ENCODE measurements at regions not wholly inside any gene's neighbourhood (a gene's known extent, or its start where the extent isn't known, plus 50 kb on each side); places are given as distances from the start of the nearest gene placed in this dataset.
"Not testable (repeated sequence)": the region's sequence is repeated elsewhere in the genome, so short reads cannot be mapped to it uniquely, and the experiment has no call there.

DNA sequence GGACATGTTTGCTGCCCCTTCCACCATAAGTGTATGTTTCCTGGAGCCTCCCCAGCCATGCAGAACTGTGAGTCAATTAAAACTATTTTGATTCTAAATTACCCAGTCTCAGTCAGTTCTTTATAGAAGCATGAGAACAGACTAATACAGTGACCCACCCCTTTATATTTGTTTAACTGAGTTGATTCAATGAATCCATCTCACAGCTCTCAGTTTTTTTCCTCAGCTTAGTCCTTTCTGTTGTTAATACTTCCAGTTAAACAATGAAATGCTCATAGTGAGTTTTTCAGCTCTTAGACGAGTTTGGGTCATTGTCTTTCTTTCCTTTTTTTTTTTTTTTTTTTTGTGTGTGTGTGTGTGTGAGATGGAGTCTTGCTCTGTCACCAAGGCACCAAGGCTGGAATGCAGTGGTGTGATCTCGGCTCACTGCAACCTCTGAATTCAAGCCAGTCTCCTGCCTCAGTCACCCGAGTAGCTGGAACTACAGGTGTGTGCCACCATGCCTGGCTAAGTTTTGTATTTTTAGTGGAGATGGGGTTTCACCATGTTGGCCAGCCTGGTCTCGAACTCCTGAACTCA lies 627.4 kb downstream of the SPATA31A7 start:
- DNase-seq = not testable (repeated sequence)

GRCh38 chr9:61853624-61854259 lies 663.9 kb downstream of the SPATA31A7 start:
- DNase-seq = peak; percentile 91

DNA sequence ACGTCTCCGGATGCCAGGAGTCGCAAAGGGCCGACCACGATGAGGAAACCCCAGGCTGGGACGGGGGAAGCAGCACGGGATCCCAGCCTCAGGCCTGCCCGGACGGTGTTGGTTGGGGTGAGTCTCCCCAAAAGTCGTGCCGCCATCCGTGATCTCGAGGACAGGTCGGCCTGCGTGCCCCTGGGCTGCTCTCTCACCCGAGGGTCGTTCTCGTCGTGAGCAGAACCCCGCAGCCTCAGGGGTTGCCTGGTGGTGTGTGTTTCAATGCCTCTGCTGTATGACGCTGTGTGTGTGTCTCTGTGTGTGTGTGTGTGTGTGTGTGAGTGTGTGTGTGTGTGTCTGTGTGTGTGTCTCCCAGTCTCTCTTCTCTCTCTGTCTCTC lies 664.4 kb downstream of the SPATA31A7 start:
- DNase-seq = peak; percentile 0

- not testable (repeated sequence) for DNase-seq
These were observed 666.4 kb downstream of the SPATA31A7 start for GRCh38 chr9:61856283-61856682.

GRCh38 chr9:61856858-61857453 lies 667.1 kb downstream of the SPATA31A7 start:
- DNase-seq = peak; percentile 4

DNA sequence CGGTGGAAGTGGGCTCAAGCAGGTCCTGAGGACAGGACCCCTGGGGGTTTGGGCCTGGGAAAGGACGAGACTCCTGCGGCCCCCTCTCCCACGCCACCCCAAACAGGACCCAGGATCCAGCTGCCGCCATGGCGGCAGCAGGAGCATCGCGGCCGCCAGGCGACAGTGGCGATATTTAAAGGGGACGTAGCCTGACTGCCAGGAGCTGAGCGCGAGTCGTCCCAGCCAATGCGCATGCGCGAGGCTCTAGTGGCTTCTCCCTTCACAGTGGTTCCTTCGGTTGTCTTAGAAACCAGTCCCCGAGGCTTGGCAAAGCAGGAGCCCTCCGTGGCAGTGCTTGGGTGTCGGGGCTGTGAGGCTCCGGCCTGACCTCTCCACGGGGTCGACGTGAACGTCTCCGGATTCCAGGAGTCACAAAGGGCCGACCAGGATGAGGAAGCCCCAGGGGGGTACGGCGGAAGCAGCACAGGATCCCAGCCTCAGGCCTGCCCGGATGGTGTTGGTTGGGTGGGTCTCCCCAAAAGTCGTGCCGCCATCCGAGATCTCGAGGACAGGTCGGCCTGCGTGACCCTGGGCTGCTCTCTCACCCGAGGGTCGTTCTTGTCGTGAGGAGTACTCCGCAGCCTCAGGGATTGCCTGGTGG lies 668.0 kb downstream of the SPATA31A7 start:
- DNase-seq = not testable (repeated sequence)

DNA sequence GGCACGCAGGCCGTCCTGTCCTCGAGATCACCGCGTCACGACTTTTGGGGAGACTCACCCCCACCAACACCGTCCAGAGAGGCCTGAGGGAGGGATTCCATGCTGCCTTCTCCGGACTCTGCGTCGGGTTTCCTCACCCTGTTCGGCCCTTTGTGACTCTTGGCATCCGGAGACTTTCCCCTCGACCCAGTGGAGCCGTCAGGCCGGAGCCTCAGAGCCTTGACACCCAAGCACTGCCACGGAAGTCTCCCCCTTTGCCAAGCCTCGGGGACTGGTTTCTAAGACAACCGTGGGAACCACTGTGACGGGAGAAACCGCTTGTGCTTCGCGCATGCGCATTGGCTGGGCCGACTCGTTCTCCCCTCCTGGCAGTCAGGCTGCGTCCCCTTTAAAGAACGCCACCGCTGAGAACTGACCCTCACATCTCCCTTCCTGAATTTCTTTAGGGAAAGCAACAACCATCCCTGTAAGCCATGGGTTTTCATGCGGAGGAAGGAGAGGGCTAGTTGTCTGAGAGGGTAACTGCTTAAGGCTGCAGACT lies 672.7 kb downstream of the SPATA31A7 start:
- peak; percentile 65 for DNase-seq

DNA sequence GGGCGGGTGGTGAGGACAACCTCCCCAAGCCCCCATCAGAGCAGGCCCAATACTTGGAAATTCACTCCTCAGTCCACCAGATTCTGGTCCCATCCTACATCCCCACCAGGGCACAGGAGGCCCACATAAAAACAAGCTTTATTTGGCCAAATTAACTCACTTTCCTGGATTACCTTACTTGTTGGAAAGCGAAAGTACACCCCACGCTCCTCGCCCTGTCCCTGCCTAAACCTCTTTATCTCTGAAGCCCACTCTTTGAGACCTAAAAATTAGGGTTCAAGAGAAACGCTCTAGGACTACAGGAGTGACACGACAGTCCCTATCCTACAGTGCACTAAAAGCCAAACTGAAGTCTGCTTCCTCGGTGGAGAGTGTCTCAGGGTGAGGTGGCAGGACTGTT lies 674.6 kb downstream of the SPATA31A7 start:
- DNase-seq = not testable (repeated sequence)

DNA sequence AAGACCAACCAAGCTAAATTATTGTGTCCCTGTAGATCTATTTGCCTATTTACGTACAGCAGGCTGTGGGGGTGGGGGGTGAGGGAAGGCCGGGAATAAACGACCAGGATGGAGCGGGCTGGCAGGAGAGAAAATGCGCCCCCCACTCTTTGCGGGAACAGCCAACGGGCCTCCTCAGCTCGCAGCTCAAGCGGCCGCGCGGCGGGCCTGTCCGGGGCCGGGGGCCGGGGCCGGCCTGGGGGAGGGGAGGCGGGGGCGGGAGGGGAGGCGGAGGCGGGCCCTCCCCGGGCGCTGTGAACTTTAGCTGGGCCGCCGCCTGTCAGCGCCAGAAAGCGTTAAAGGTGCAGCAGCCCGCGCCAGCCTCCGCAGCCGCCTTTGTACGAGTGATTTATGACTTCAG lies 679.1 kb downstream of the SPATA31A7 start:
- not testable (repeated sequence) for DNase-seq

DNA sequence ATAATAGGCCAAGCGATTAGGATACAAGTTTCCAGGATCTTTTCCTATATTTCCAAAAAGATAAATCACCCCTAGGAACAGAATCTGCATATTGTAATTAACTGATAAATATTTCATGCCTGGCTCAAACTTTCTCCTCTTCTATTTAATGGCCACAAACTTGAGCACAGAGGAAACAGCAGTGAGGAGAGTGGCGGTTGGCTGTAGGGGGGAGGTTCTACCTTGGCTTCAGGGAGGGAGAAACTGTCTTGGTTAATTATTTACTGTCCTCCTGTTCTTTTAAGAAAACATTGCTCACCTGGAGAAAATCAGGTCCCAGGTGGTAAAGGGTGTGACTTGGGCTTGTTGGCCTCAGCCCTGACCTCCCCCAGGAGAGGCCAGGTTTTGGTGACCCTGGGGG lies 682.5 kb downstream of the SPATA31A7 start:
- DNase-seq = not testable (repeated sequence)

Measured in CD4-positive, alpha-beta T cell treated with Interferon gamma for 1 hour (primary cell).